HG02588 (cell line): ENCODE measurements at regions not wholly inside any gene's neighbourhood (a gene's known extent, or its start where the extent isn't known, plus 50 kb on each side); places are given as distances from the start of the nearest gene placed in this dataset.

Experiments
- ATAC-seq: cut with Tn5 transposase; IDR thresholded peaks from one replicate; pipeline ENCODE4 v1.9.1; 2021; ENCODE audit warnings: mild to moderate bottlenecking, moderate library complexity; ENCODE audit not compliant: unreplicated experiment

DNA sequence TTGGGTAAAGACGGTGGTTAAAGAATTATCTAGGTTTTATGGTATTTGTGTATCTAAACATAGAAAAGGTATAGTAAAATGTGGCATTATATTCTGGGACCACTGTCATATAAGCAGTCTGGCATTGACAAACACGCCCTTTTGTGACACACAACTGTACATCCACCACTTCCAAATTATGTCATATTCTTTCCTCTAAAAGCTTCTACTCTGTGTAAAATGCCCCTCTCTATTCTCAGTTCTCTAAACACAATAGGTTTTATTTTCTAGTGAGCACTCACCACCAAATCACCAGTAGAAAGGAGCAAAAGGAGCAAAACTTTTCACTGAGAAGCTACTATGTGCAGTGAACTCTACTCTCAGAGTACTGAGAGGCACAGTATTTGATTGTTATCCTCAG lies 88.1 kb upstream of the PIEZO2 start:
- no peak for ATAC-seq

DNA sequence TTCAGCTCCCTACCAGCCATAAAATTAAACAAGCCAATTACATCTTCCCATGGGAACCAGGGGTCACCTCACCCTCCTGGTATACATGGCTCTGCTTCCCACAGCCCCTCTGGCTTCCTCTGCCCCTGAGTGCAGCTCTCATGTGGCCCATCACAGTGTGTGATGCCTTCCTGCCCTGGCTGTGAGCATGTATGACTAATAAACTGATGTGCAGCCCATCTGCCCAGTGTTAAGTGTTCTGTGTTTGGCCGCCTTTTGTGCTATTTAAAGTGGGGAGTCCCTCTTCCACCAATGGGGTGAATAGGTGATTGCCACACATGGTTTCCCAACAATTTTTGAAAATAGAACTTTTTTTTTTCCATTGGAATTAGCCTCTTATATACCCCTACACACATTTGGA lies 87.7 kb upstream of the PIEZO2 start:
- no peak for ATAC-seq

DNA sequence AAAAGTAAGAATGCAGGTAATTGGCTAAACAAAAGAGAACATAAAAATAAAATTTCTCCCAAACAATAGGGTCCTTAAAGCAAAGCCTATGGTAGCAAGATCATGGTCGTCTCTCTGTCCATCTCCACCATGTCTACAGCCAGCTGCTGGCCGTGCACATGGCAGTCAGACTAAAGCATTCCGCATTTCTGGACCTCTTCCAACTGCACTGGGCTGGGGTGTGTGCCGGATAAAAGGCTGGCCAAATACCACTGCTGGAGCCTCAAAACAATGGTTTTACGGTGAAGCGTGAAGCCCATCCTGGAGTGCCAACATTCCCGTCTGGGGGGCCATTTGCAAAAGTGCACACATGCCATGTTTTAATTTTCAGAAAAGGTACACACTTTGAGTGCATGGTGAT lies 74.8 kb upstream of the PIEZO2 start:
- ATAC-seq: no peak

DNA sequence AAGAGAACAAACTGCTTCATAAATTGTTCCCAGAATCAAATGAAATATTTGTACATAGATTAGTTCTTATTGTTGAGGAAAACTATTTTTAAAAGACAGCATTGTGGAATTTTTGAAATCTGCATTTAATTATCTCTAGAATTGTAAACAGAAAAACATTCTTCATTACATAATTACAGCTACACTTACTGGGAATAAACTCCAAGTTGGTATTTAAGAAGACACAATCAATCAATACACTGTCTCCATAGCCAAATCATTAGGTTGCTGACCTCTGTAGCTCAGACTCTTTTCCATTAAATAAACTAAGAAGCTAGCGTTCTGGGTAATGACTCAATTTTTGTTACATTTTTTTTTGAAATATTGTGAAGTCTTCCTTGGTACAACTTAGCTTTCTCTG lies 70.2 kb upstream of the PIEZO2 start:
- no peak for ATAC-seq

DNA sequence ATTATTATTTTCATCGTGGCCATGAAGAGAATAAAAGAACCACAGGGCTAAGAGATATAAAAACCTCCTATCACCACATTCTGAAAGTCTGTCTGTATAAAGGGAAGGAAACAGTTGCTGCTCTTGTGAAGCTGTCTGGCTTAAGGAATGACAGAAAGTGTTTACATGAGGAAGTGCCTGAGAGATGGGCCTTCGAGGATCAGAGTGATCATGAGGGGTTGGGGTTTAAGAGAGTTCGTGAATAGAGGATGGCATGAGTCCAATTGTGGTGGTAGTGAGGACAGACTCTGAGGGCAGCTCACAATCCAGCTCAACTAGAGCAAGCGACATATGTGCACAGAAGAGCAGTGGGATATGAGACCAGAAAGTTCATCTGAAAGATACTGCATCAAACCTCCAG lies 65.8 kb upstream of the PIEZO2 start:
- ATAC-seq: no peak

DNA sequence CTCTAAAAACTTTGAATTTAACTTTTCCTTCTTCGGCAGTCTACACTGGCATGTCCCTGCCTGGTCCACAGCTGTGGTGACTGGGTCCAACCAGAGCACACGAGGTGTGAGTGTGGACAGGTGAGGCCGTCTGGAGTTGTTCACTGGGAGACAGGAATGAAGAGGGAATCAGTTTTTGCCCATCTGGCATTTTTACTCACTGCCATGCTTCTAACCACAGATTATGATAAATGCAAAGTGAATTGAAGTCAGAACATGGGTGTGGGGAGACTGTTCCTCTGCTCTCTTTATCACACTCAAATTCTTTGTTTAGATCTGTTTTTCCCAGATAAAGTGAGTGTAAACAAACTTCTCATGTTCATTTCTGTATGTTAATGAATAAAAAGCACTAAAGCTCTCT lies 54.7 kb upstream of the PIEZO2 start:
- no peak for ATAC-seq

DNA sequence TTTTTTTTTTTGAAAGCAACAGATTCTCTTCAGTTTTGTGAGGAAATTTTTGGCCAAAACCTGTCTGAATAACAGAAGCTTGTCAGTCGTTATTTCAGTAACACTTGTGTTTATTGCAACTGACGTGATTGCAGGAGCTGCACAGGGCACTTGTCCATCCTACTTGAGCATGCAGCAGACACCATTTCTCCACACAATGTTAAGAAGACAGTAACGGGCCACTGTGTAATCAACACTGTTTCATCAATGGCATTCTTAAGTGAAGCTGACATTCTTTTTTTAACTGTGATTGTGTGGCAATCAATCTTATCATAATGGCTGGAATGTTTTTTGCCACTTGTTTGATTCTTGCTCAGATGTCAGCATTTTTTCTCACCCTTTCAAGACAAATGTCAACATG lies 50.1 kb upstream of the PIEZO2 start:
- no peak for ATAC-seq
